Erythroblast (primary cell): ENCODE measurements at regions not wholly inside any gene's neighbourhood (a gene's known extent, or its start where the extent isn't known, plus 50 kb on each side); places are given as distances from the start of the nearest gene placed in this dataset.

Source experiments
- GATA1 ChIP-seq: IDR thresholded peaks from 2 replicates; pipeline ENCODE4 v1.6.1; 2011; ENCODE audit warnings: low read depth, mild to moderate bottlenecking, control low read depth, low read length, moderate library complexity
- POLR2A ChIP-seq: IDR thresholded peaks from 2 replicates; pipeline ENCODE4 v1.6.1; 2011; ENCODE audit warnings: mild to moderate bottlenecking, low read length

DNA sequence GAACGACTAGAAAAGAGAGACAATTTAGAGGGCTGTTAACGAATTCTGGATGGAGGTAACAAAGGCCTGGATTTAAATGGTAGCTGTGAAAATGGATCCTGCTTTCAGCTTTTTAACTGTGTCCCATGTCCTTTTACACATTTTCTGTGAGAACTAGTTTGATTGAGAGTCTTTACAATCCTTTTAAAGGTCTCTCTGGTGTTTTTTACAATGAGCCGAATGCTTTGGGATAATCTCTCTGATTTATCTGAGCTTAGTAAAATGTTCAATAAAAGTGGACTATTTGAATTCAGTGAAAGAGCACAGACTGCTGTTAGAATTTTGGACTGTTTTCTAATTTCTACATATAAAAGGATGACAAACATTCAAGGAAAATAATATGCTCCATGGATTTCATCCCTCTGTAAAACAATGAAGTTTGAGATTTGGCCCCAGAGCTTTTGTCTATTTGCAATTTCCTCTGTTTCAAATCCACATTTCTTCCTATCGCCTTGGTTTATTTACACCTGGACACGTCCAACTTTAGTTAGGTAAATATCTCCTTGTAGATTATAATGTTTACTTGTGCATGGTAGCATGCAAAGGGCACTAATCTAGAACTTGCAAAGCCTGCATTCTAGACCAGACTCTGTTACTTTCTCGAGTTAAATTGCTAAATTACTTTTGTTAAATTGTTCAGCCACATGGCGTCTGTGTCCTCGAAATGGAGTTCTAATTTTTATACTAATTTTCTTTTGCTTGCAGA, 871.0 kb upstream of the CITED2 start:
- TF ChIP-seq POLR2A (no peak), GATA1 (no peak)
